Keratinocyte (primary cell): ENCODE measurements at regions not wholly inside any gene's neighbourhood (a gene's known extent, or its start where the extent isn't known, plus 50 kb on each side); places are given as distances from the start of the nearest gene placed in this dataset.
"Not testable (repeated sequence)": the region's sequence is repeated elsewhere in the genome, so short reads cannot be mapped to it uniquely, and the experiment has no call there.

Experiments
- DNase-seq: peaks from one replicate; pipeline ENCODE4 v3.0.0-alpha.2; 2011; ENCODE audit warnings: low read depth, missing footprints, low spot score
- FAIRE-seq: peaks from 2 replicates; lab custom pipeline; 2011; peaks lifted over from hg19 to GRCh38; lab: Jason Lieb, UNC
- H2AFZ ChIP-seq: 2 replicates; pipeline ENCODE4 v1.6.0; 2012; ENCODE audit warnings: low read length, control low read depth, inconsistent platforms; ENCODE audit not compliant: control insufficient read depth
- H3K27ac ChIP-seq: 2 replicates; pipeline ENCODE4 v1.5.1; 2011; ENCODE audit warnings: low read length; ENCODE audit not compliant: control insufficient read depth, insufficient read depth
- H3K27me3 ChIP-seq: 3 replicates; pipeline ENCODE4 v1.6.0; 2011; ENCODE audit warnings: low read length; ENCODE audit not compliant: control insufficient read depth, insufficient read depth; ENCODE audit errors: extremely low read depth
- H3K36me3 ChIP-seq, 2 experiments: 2 replicates in 1 of 2; 3 replicates in 1 of 2; pipeline ENCODE4 v1.5.1; 2011; ENCODE audit warnings: low read length in 2 of 2, mild to moderate bottlenecking in 1 of 2; ENCODE audit not compliant: control insufficient read depth in 2 of 2, insufficient read depth in 2 of 2; ENCODE audit errors: extremely low read depth in 1 of 2
- H3K4me1 ChIP-seq: 3 replicates; pipeline ENCODE4 v1.5.1; 2011; ENCODE audit warnings: low read length; ENCODE audit not compliant: control insufficient read depth, insufficient read depth; ENCODE audit errors: extremely low read depth
- H3K4me2 ChIP-seq: 3 replicates; pipeline ENCODE4 v1.6.0; 2011; ENCODE audit warnings: low read depth, low read length; ENCODE audit not compliant: control insufficient read depth, insufficient read depth; ENCODE audit errors: extremely low read depth
- H3K4me3 ChIP-seq, 3 experiments: fragments of 200-600 bp in 1 of 3; sonication (generic) in 1 of 3; 2 replicates in 2 of 3; 3 replicates in 1 of 3; pipeline ENCODE4 v1.5.1; 2011 to 2016; ENCODE audit warnings: low read length in 3 of 3, mild to moderate bottlenecking in 3 of 3, control low read depth in 2 of 3, inconsistent platforms in 1 of 3, low read depth in 1 of 3, mixed read lengths in 1 of 3, mixed run types in 1 of 3, moderate library complexity in 1 of 3; ENCODE audit not compliant: control insufficient read depth in 2 of 3, insufficient read depth in 2 of 3; ENCODE audit errors: extremely low read depth in 1 of 3
- H3K79me2 ChIP-seq: 2 replicates; pipeline ENCODE4 v1.6.0; 2012; ENCODE audit warnings: low read length; ENCODE audit not compliant: control insufficient read depth, insufficient read depth
- H3K9ac ChIP-seq: 3 replicates; pipeline ENCODE4 v1.6.0; 2011; ENCODE audit warnings: low read length; ENCODE audit not compliant: control insufficient read depth, insufficient read depth; ENCODE audit errors: extremely low read depth
- H3K9me1 ChIP-seq: 3 replicates; pipeline ENCODE4 v1.6.0; 2011; ENCODE audit warnings: low read length; ENCODE audit not compliant: control insufficient read depth, insufficient read depth; ENCODE audit errors: extremely low read depth
- H3K9me3 ChIP-seq: 2 replicates; pipeline ENCODE4 v1.5.1; 2012; ENCODE audit warnings: low read depth, low read length; ENCODE audit not compliant: control insufficient read depth
- H4K20me1 ChIP-seq: 3 replicates; pipeline ENCODE4 v1.6.0; 2011; ENCODE audit warnings: low read length; ENCODE audit not compliant: control insufficient read depth, insufficient read depth; ENCODE audit errors: extremely low read depth
- dilution Hi-C: fragments of 300-500 bp; cut with MboI; formaldehyde crosslinking; loops from one replicate; pipeline ENCODE4 v1.7.0; 2020; ENCODE audit warnings: low sequenced_read_pairs; ENCODE audit not compliant: extremely low pct_ligation_motif_present

- H3K4me3 ChIP-seq, H3K79me2 ChIP-seq, H3K27me3 ChIP-seq, H2AFZ ChIP-seq, H4K20me1 ChIP-seq, H3K4me2 ChIP-seq, DNase-seq, H3K36me3 ChIP-seq, H3K27ac ChIP-seq, H3K9me1 ChIP-seq, FAIRE-seq, dilution Hi-C loops, H3K9me3 ChIP-seq, H3K4me1 ChIP-seq, H3K9ac ChIP-seq: not testable (repeated sequence)
Observed at GRCh38 chr2:94576486-94576885, 294.7 kb upstream of the TEKT4 start.

GRCh38 chr2:94577160-94577559 is 294.1 kb upstream of the TEKT4 start:
- H3K27ac ChIP-seq, H3K9me1 ChIP-seq, H3K4me3 ChIP-seq, H3K9ac ChIP-seq, H3K79me2 ChIP-seq, H2AFZ ChIP-seq, DNase-seq, H3K4me1 ChIP-seq, H4K20me1 ChIP-seq, H3K9me3 ChIP-seq, FAIRE-seq, dilution Hi-C loops, H3K27me3 ChIP-seq, H3K36me3 ChIP-seq, H3K4me2 ChIP-seq: not testable (repeated sequence)

- H3K27ac ChIP-seq, H2AFZ ChIP-seq, H3K9me3 ChIP-seq, H3K4me1 ChIP-seq, H3K27me3 ChIP-seq, DNase-seq, H3K79me2 ChIP-seq, H3K4me2 ChIP-seq, H3K4me3 ChIP-seq, H3K36me3 ChIP-seq, FAIRE-seq, H4K20me1 ChIP-seq, H3K9me1 ChIP-seq, H3K9ac ChIP-seq, dilution Hi-C loops: not testable (repeated sequence)
Observed at GRCh38 chr2:94579221-94579620, 292.0 kb upstream of the TEKT4 start.

- H3K4me1 ChIP-seq, H3K9ac ChIP-seq, H3K27me3 ChIP-seq, DNase-seq, H3K9me1 ChIP-seq, H2AFZ ChIP-seq, FAIRE-seq, H3K4me2 ChIP-seq, H3K36me3 ChIP-seq, dilution Hi-C loops, H3K9me3 ChIP-seq, H4K20me1 ChIP-seq, H3K27ac ChIP-seq, H3K79me2 ChIP-seq, H3K4me3 ChIP-seq: not testable (repeated sequence)
Observed at GRCh38 chr2:94583081-94583723, 288.0 kb upstream of the TEKT4 start.

- H3K27me3 ChIP-seq, H4K20me1 ChIP-seq, H3K9me1 ChIP-seq, dilution Hi-C loops, H3K36me3 ChIP-seq, DNase-seq, H3K9me3 ChIP-seq, FAIRE-seq, H3K79me2 ChIP-seq, H3K4me2 ChIP-seq, H3K27ac ChIP-seq, H3K4me1 ChIP-seq, H3K9ac ChIP-seq, H3K4me3 ChIP-seq, H2AFZ ChIP-seq: not testable (repeated sequence)
Observed at GRCh38 chr2:94584569-94584968, 286.7 kb upstream of the TEKT4 start.
